GM12891 (cell line): ENCODE measurements at regions not wholly inside any gene's neighbourhood (a gene's known extent, or its start where the extent isn't known, plus 50 kb on each side); places are given as distances from the start of the nearest gene placed in this dataset.

Source experiments
- POLR2A ChIP-seq: IDR thresholded peaks from 2 replicates; pipeline ENCODE4 v1.6.1; 2011; ENCODE audit warnings: low read depth, low read length, control low read depth
- POLR2AphosphoS5 ChIP-seq: IDR thresholded peaks from 2 replicates; pipeline ENCODE4 v1.6.1; 2011; ENCODE audit warnings: low read depth, low read length, control low read depth
- SPI1 ChIP-seq: IDR thresholded peaks from 2 replicates; pipeline ENCODE4 v1.6.1; 2011; ENCODE audit warnings: low read depth, low read length, control low read depth
- TAF1 ChIP-seq: IDR thresholded peaks from 2 replicates; pipeline ENCODE4 v1.6.1; 2011; ENCODE audit warnings: low read depth, low read length, control low read depth

DNA sequence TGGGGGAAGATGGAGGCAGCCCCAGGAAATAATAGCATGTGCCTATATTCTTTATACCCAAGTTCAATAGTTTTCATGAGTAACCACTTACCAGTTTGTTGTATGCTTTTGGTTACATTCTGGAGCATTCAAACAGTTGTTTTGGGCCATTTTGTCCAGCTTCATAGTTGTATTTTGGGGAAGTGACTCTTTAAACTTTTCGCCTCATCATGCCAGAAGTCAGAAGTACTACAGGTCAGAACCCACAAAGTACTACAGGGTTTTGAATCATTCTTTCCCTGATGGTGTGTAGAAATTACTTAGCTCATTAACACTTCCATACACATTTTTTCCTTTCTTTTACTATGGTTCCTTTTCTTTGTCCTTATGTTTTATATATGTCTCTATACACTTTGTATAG, 210.6 kb downstream of the ARPP21 start:
- TF ChIP-seq POLR2A (no peak), POLR2AphosphoS5 (no peak), TAF1 (no peak), SPI1 (no peak)
